ENCODE measurements at regions not wholly inside any gene's neighbourhood (a gene's known extent, or its start where the extent isn't known, plus 50 kb on each side); places are given as distances from the start of the nearest gene placed in this dataset.

DNA sequence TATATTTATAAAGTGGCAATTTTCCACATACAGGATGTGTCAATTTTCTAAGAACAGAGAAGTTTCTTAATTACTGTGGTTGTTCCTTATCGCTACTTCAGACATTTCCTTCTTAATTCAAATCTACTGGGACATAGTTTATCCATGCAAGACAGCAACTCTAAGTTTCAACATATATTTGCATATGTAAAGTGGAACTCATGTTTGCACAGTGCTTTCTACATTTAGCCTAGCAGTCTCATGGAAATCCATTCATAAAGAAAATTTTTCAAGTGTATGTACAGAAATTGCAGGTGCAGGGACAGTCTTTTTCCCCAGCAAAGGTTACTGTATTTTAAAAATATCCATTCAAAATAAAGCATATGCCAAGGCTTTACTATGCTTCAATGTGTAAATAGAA, 956.7 kb upstream of the SEL1L start:
- no TSS peak for BruUV-seq (replicated peaks)
- Histone ChIP-seq H3K9me3 (ENCODE audit: control insufficient read depth, insufficient read depth, low read depth, low read length) (no peaks in the 10 kb centered on the region; the same call in 1 of the 2 replicates), H3K27ac (ENCODE audit: low read length) (no peak overlapping the region), H3K27me3 (ENCODE audit: control insufficient read depth, insufficient read depth, low read length) (no peaks in the 10 kb centered on the region), H3K4me1 (ENCODE audit: control insufficient read depth, insufficient read depth, low read length) (no peaks in the 10 kb centered on the region), H3K36me3 (ENCODE audit: control insufficient read depth, insufficient read depth, low read length) (no peaks in the 10 kb centered on the region), H3K4me3 (ENCODE audit: low read depth in 2 of 2, low read length in 2 of 2) (no peak overlapping the region)
- ATAC-seq, result no peak
- ChIA-PET CTCF (no interaction called here), POLR2A (no interaction called here)
- no peak for DNase-seq (ENCODE audit: low read depth, low spot score)
- TF ChIP-seq SIN3A (IDR thresholded peaks at IDR 0.05; ENCODE audit: borderline replicate concordance, insufficient read depth, low read depth, low read length) (no peak), TCF7L2 (IDR thresholded peaks at IDR 0.05; ENCODE audit: low read depth, low read length) (no peak), POLR2AphosphoS5 (IDR thresholded peaks at IDR 0.05; ENCODE audit: low read depth, low read length) (no peak)
- TF ChIP-seq, protein P1, sequence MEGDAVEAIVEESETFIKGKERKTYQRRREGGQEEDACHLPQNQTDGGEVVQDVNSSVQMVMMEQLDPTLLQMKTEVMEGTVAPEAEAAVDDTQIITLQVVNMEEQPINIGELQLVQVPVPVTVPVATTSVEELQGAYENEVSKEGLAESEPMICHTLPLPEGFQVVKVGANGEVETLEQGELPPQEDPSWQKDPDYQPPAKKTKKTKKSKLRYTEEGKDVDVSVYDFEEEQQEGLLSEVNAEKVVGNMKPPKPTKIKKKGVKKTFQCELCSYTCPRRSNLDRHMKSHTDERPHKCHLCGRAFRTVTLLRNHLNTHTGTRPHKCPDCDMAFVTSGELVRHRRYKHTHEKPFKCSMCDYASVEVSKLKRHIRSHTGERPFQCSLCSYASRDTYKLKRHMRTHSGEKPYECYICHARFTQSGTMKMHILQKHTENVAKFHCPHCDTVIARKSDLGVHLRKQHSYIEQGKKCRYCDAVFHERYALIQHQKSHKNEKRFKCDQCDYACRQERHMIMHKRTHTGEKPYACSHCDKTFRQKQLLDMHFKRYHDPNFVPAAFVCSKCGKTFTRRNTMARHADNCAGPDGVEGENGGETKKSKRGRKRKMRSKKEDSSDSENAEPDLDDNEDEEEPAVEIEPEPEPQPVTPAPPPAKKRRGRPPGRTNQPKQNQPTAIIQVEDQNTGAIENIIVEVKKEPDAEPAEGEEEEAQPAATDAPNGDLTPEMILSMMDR (IDR thresholded peaks at IDR 0.05), result no peak
- TF ChIP-seq, protein P2, sequence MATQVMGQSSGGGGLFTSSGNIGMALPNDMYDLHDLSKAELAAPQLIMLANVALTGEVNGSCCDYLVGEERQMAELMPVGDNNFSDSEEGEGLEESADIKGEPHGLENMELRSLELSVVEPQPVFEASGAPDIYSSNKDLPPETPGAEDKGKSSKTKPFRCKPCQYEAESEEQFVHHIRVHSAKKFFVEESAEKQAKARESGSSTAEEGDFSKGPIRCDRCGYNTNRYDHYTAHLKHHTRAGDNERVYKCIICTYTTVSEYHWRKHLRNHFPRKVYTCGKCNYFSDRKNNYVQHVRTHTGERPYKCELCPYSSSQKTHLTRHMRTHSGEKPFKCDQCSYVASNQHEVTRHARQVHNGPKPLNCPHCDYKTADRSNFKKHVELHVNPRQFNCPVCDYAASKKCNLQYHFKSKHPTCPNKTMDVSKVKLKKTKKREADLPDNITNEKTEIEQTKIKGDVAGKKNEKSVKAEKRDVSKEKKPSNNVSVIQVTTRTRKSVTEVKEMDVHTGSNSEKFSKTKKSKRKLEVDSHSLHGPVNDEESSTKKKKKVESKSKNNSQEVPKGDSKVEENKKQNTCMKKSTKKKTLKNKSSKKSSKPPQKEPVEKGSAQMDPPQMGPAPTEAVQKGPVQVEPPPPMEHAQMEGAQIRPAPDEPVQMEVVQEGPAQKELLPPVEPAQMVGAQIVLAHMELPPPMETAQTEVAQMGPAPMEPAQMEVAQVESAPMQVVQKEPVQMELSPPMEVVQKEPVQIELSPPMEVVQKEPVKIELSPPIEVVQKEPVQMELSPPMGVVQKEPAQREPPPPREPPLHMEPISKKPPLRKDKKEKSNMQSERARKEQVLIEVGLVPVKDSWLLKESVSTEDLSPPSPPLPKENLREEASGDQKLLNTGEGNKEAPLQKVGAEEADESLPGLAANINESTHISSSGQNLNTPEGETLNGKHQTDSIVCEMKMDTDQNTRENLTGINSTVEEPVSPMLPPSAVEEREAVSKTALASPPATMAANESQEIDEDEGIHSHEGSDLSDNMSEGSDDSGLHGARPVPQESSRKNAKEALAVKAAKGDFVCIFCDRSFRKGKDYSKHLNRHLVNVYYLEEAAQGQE (IDR thresholded peaks at IDR 0.05; ENCODE audit: insufficient read depth in 1 of 2, low read depth in 2 of 2, low read length in 1 of 2), result no peak
- intact Hi-C loops (cut with micrococcal nuclease; ENCODE audit: unreplicated experiment) (no loop called here), in situ Hi-C loops (cut with HindIII; ENCODE audit: low pct_unique_long_range_greater_than_20kb, low sequenced_read_pairs) (no loop called here)

DNA sequence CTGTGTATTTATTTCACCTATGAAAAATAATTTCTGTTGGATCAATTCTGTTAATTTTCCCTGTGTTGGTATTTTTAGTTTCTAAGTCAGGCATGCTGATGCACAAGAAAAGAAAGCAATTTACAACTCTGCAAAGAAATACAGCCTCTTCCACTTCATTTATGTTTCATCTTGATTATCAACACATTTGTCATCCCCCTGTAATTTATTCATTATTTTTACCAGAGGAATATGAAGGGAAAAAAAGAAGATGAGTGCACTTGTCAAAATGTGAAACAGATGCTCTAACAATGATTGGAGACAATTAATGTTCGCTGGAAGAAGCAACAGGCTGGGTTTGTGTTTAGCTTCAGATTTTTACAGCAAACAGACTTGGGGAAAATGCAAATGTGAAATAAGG, 958.5 kb upstream of the SEL1L start:
- in situ Hi-C loops (cut with HindIII; ENCODE audit: low pct_unique_long_range_greater_than_20kb, low sequenced_read_pairs), result no loop called here
- no peak for ATAC-seq

More for the DNA sequence above, 958.5 kb upstream of the SEL1L start:
- H3K4me1 ChIP-seq (ENCODE audit: control insufficient read depth, insufficient read depth, low read length), result no peaks in the 10 kb centered on the region
- CTCF ChIA-PET, result no interaction called here
- H3K27me3 ChIP-seq (ENCODE audit: control insufficient read depth, insufficient read depth, low read length), result no peaks in the 10 kb centered on the region
- no peak overlapping the region for H3K27ac ChIP-seq (ENCODE audit: low read length)
- TF ChIP-seq SIN3A (IDR thresholded peaks at IDR 0.05; ENCODE audit: borderline replicate concordance, insufficient read depth, low read depth, low read length) (no peak), TCF7L2 (IDR thresholded peaks at IDR 0.05; ENCODE audit: low read depth, low read length) (no peak), POLR2AphosphoS5 (IDR thresholded peaks at IDR 0.05; ENCODE audit: low read depth, low read length) (no peak)
- TF ChIP-seq, protein P2 (IDR thresholded peaks at IDR 0.05; ENCODE audit: insufficient read depth in 1 of 2, low read depth in 2 of 2, low read length in 1 of 2), result no peak
- TF ChIP-seq, protein P1 (IDR thresholded peaks at IDR 0.05), result no peak
- no peak overlapping the region for H3K4me3 ChIP-seq (ENCODE audit: low read depth in 2 of 2, low read length in 2 of 2)
- no peaks in the 10 kb centered on the region for H3K36me3 ChIP-seq (ENCODE audit: control insufficient read depth, insufficient read depth, low read length)
- POLR2A ChIA-PET, result no interaction called here
- DNase-seq (ENCODE audit: low read depth, low spot score), result no peak
- H3K9me3 ChIP-seq (ENCODE audit: control insufficient read depth, insufficient read depth, low read depth, low read length), result no peaks in the 10 kb centered on the region
- intact Hi-C loops (cut with micrococcal nuclease; ENCODE audit: unreplicated experiment), result no loop called here
- BruUV-seq (replicated peaks), result no TSS peak
